ENCODE measurements at regions not wholly inside any gene's neighbourhood (a gene's known extent, or its start where the extent isn't known, plus 50 kb on each side); places are given as distances from the start of the nearest gene placed in this dataset.

- no peak for TF ChIP-seq POLR2A (IDR thresholded peaks at IDR 0.05; ENCODE audit: low read length)
- TF ChIP-seq GATA1 (IDR thresholded peaks at IDR 0.05; ENCODE audit: low read depth, low read length): no peak
Observed at GRCh38 chr20:12084482-12084881, 166.8 kb downstream of the BTBD3 start.
